ENCODE measurements at regions not wholly inside any gene's neighbourhood (a gene's known extent, or its start where the extent isn't known, plus 50 kb on each side); places are given as distances from the start of the nearest gene placed in this dataset.

- DNase-seq (ENCODE audit: extremely low spot score): peak; percentile 80
- Histone ChIP-seq H3K4me1 (no peaks in the 10 kb centered on the region), H3K27me3 (peaks cover 0 to 16% (median 0%) of the 10 kb centered on the region in 4 donors), H3K4me3 (no peak overlapping the region), H3K36me3 (no peaks in the 10 kb centered on the region), H3K27ac (replicated peaks in 1 of 4) (no peak overlapping the region), H3K9me3 (no peaks in the 10 kb centered on the region)
- intact Hi-C loops (cut with DNase I): no loop called here
- 30% methylated on average over 11 of the region's 11 CpGs for WGBS
- TF ChIP-seq POLR2AphosphoS5 (IDR thresholded peaks at IDR 0.05) (no peak), CTCF (IDR thresholded peaks at IDR 0.05) (no peak), POLR2A (IDR thresholded peaks at IDR 0.05; ENCODE audit: low read depth) (no peak), EP300 (IDR thresholded peaks at IDR 0.05) (no peak)
Observed at GRCh38 chr16:47886631-47887415, 269.0 kb downstream of the ABCC12 start.

- H3K4me3 ChIP-seq: no peak overlapping the region
- no peaks in the 10 kb centered on the region for H3K36me3 ChIP-seq
- H3K9me3 ChIP-seq: no peaks in the 10 kb centered on the region
- H3K27me3 ChIP-seq: peaks cover 0 to 16% (median 0%) of the 10 kb centered on the region in 4 donors
- no peak overlapping the region for H3K27ac ChIP-seq (replicated peaks in 1 of 4)
- TF ChIP-seq CTCF (IDR thresholded peaks at IDR 0.05) (no peak), EP300 (IDR thresholded peaks at IDR 0.05) (no peak), POLR2A (IDR thresholded peaks at IDR 0.05; ENCODE audit: low read depth) (no peak)
- whole genome bisulfite sequencing: 54% methylated on average over 7 of the region's 7 CpGs
- intact Hi-C loops (cut with DNase I): no loop called here
- no peaks in the 10 kb centered on the region for H3K4me1 ChIP-seq
- no peak for DNase-seq (ENCODE audit: extremely low spot score)
Observed at GRCh38 chr16:47886139-47886538, 269.7 kb downstream of the ABCC12 start.

- TF ChIP-seq CTCF (IDR thresholded peaks at IDR 0.05) (no peak), POLR2A (IDR thresholded peaks at IDR 0.05; ENCODE audit: low read depth) (no peak), POLR2AphosphoS5 (IDR thresholded peaks at IDR 0.05) (no peak), EP300 (IDR thresholded peaks at IDR 0.05) (no peak)
- H3K4me1 ChIP-seq: no peaks in the 10 kb centered on the region
- 100% methylated on average over 1 of the region's 1 CpG for WGBS
- peaks cover 0 to 16% (median 0%) of the 10 kb centered on the region in 4 donors for H3K27me3 ChIP-seq
- no peak overlapping the region for H3K4me3 ChIP-seq
- H3K9me3 ChIP-seq: no peaks in the 10 kb centered on the region
- intact Hi-C loops (cut with DNase I): no loop called here
- no peak overlapping the region for H3K27ac ChIP-seq (replicated peaks in 1 of 4)
- no peaks in the 10 kb centered on the region for H3K36me3 ChIP-seq
- DNase-seq (ENCODE audit: extremely low spot score): no peak
Observed at GRCh38 chr16:47885489-47885888, 270.3 kb downstream of the ABCC12 start.

GRCh38 chr16:47884116-47884725 lies 271.6 kb downstream of the ABCC12 start:
- Histone ChIP-seq H3K4me1 (no peaks in the 10 kb centered on the region), H3K4me3 (no peak overlapping the region), H3K27me3 (peaks cover 0 to 13% (median 0%) of the 10 kb centered on the region in 4 donors), H3K9me3 (no peaks in the 10 kb centered on the region), H3K36me3 (no peaks in the 10 kb centered on the region), H3K27ac (replicated peaks in 1 of 4) (no peak overlapping the region)
- DNase-seq (ENCODE audit: extremely low spot score): no peak
- 17% methylated on average over 2 of the region's 2 CpGs for WGBS
- TF ChIP-seq CTCF (IDR thresholded peaks at IDR 0.05): no peak
- TF ChIP-seq EP300 (IDR thresholded peaks at IDR 0.05): no peak
- no peak for TF ChIP-seq POLR2AphosphoS5 (IDR thresholded peaks at IDR 0.05)
- no peak for TF ChIP-seq POLR2A (IDR thresholded peaks at IDR 0.05; ENCODE audit: low read depth)
- intact Hi-C loops (cut with DNase I): no loop called here

All from esophagus muscularis mucosa (tissue), 4 donors.